ENCODE measurements at regions not wholly inside any gene's neighbourhood (a gene's known extent, or its start where the extent isn't known, plus 50 kb on each side); places are given as distances from the start of the nearest gene placed in this dataset.

- DNase-seq (ENCODE audit: low read depth): no peak
- no peak for TF ChIP-seq CTCF (IDR thresholded peaks at IDR 0.05; ENCODE audit: low read depth, low read length)
- no peak for TF ChIP-seq MAX (IDR thresholded peaks at IDR 0.05; ENCODE audit: low read depth, low read length)
- no peak for TF ChIP-seq POLR2A (IDR thresholded peaks at IDR 0.05; ENCODE audit: extremely low read depth, insufficient read length)
- no peak for TF ChIP-seq MYC (IDR thresholded peaks at IDR 0.05; ENCODE audit: low read depth, low read length)
- no peak overlapping the region for H3K4me3 ChIP-seq (ENCODE audit: low read depth, low read length)
Measured at GRCh38 chr12:65769880-65770279, 54.4 kb upstream of the HMGA2 start.
